RWPE1 (cell line): ENCODE measurements at regions not wholly inside any gene's neighbourhood (a gene's known extent, or its start where the extent isn't known, plus 50 kb on each side); places are given as distances from the start of the nearest gene placed in this dataset.
A peak's percentile ranks its signal among the peaks of the same experiment; 100 is the strongest.

Experiments used
- CTCF ChIA-PET: fragments of 350-600 bp; sonication (Branson Sonifier 250); formaldehyde crosslinking; extraction: SDS; loops from one replicate; lab custom pipeline; 2021; lab: Yijun Ruan, JAX
- POLR2A ChIA-PET: fragments of 400-600 bp; formaldehyde crosslinking; extraction: SDS; loops from one replicate; lab custom pipeline; 2020; ENCODE audit warnings: antibody characterized with exemption; ENCODE audit not compliant: low non-redundant PET; lab: Yijun Ruan, JAX
- DNase-seq: peaks from one replicate; pipeline ENCODE4 v3.0.0; 2012; ENCODE audit warnings: low spot score
- H3K27ac ChIP-seq: fragments of 450-650 bp; 2 replicates; pipeline ENCODE4 v1.5.1; 2017
- CTCF ChIP-seq: fragments of 450-650 bp; conservative IDR thresholded peaks from 2 replicates; pipeline ENCODE4 v1.5.1; 2017; ENCODE audit warnings: low read depth, mild to moderate bottlenecking

- TF ChIP-seq CTCF: no peak
These were observed 600.1 kb upstream of the CHORDC1 start for GRCh38 chr11:90822996-90823395.

GRCh38 chr11:90818196-90818745, 595.4 kb upstream of the CHORDC1 start:
- no peak for DNase-seq
- no peak for TF ChIP-seq CTCF
- ChIA-PET CTCF (no interaction called here), POLR2A (no interaction called here)
- no peak overlapping the region for H3K27ac ChIP-seq

More at GRCh38 chr11:90822996-90823395, 600.1 kb upstream of the CHORDC1 start:
- H3K27ac ChIP-seq: no peak overlapping the region
- ChIA-PET CTCF (interaction anchor here (0.6 kb wide), 1 partner anchor 183 kb away, joined by 3 read pairs; no protein-coding TSS in a partner anchor), POLR2A (no interaction called here)
- DNase-seq: no peak

- DNase-seq: peak; percentile 10
- H3K27ac ChIP-seq: peak overlapping the region; percentile 34; the same call in 1 of the 2 replicates
- TF ChIP-seq CTCF: no peak
- ChIA-PET CTCF (no interaction called here), POLR2A (no interaction called here)
These were observed 586.7 kb upstream of the CHORDC1 start for GRCh38 chr11:90809581-90809980.

- ChIA-PET CTCF (interaction anchor here (0.6 to 0.7 kb wide), 2 partner anchors 25 to 183 kb away, joined by 3 to 5 read pairs; no protein-coding TSS in a partner anchor), POLR2A (no interaction called here)
- no peak for TF ChIP-seq CTCF
- peak; percentile 35 for DNase-seq
- H3K27ac ChIP-seq: no peak overlapping the region
These were observed 582.3 kb upstream of the CHORDC1 start for GRCh38 chr11:90805172-90805571.

GRCh38 chr11:90803831-90804230, 581.0 kb upstream of the CHORDC1 start:
- ChIA-PET CTCF (interaction anchor here (0.6 kb wide), 1 partner anchor 31 kb away, joined by 3 read pairs; no protein-coding TSS in a partner anchor), POLR2A (no interaction called here)
- H3K27ac ChIP-seq: no peak overlapping the region
- TF ChIP-seq CTCF: no peak
- DNase-seq: no peak

- TF ChIP-seq CTCF: no peak
- peak; percentile 43 for DNase-seq
- ChIA-PET POLR2A (no interaction called here), CTCF (interaction anchor here (0.6 kb wide), 1 partner anchor 32 kb away, joined by 3 read pairs; no protein-coding TSS in a partner anchor)
- H3K27ac ChIP-seq: no peak overlapping the region
These were observed 580.5 kb upstream of the CHORDC1 start for GRCh38 chr11:90803366-90803765.
